CD4-positive, alpha-beta memory T cell (primary cell): ENCODE measurements at regions not wholly inside any gene's neighbourhood (a gene's known extent, or its start where the extent isn't known, plus 50 kb on each side); places are given as distances from the start of the nearest gene placed in this dataset.

Experiments
- CTCF ChIA-PET: fragments of 350-600 bp; sonication (Branson Sonifier 250); formaldehyde crosslinking; loops from one replicate; lab custom pipeline; 2021; ENCODE audit warnings: inconsistent platforms; ENCODE audit not compliant: partially characterized antibody; lab: Charles Lee
- POLR2A ChIA-PET: fragments of 350-600 bp; sonication (Branson Sonifier 250); formaldehyde crosslinking; loops from one replicate; lab custom pipeline; 2021; ENCODE audit not compliant: partially characterized antibody; lab: Charles Lee
- DNase-seq, 5 donors: peaks; one replicate each; pipeline versions ENCODE4 v3.0.0 to v3.0.0-alpha.2; 2020 to 2022; ENCODE audit warnings: mixed read lengths in 1 of 5
- H3K27ac ChIP-seq: one replicate; pipeline ENCODE4 v1.7.0; 2013; ENCODE audit warnings: low read depth, low read length
- H3K27me3 ChIP-seq: 2 replicates; pipeline ENCODE4 v1.7.0; 2013; ENCODE audit warnings: mild to moderate bottlenecking, low read length, moderate library complexity; ENCODE audit not compliant: insufficient read depth
- H3K36me3 ChIP-seq: 2 replicates; pipeline ENCODE4 v1.7.0; 2013; ENCODE audit warnings: mild to moderate bottlenecking, low read length, moderate library complexity; ENCODE audit not compliant: insufficient read depth
- H3K4me1 ChIP-seq: 2 replicates; pipeline ENCODE4 v1.7.0; 2013; ENCODE audit warnings: mild to moderate bottlenecking, low read length, moderate library complexity; ENCODE audit not compliant: insufficient read depth
- H3K4me3 ChIP-seq, 2 donors: one replicate each; pipeline ENCODE4 v1.7.0; 2013; ENCODE audit warnings: low read length in 2 of 2, mild to moderate bottlenecking in 1 of 2
- H3K9me3 ChIP-seq, 2 donors: one replicate each; pipeline ENCODE4 v1.7.0; 2013; ENCODE audit warnings: low read length in 2 of 2, control low read depth in 1 of 2; ENCODE audit not compliant: control insufficient read depth in 1 of 2
- H3K27ac Mint-ChIP-seq, 7 donors: one replicate each; pipeline ENCODE4 v1.8.0; 2020 to 2021; ENCODE audit warnings: mixed read lengths in 7 of 7, mild to moderate bottlenecking in 6 of 7, inconsistent platforms in 3 of 7, moderate library complexity in 3 of 7
- H3K27me3 Mint-ChIP-seq, 2 donors: one replicate each; pipeline ENCODE4 v1.8.0; 2020 to 2021; ENCODE audit warnings: mixed read lengths in 2 of 2
- H3K36me3 Mint-ChIP-seq, 2 donors: one replicate each; pipeline ENCODE4 v1.8.0; 2020 to 2021; ENCODE audit warnings: mixed read lengths in 2 of 2, inconsistent platforms in 1 of 2, mild to moderate bottlenecking in 1 of 2
- H3K4me1 Mint-ChIP-seq, 4 donors: one replicate each; pipeline ENCODE4 v1.8.0; 2020 to 2021; ENCODE audit warnings: mixed read lengths in 4 of 4, mild to moderate bottlenecking in 1 of 4
- H3K4me3 Mint-ChIP-seq, 8 donors: one replicate each; pipeline ENCODE4 v1.8.0; 2020 to 2021; ENCODE audit warnings: mixed read lengths in 8 of 8, mild to moderate bottlenecking in 7 of 8, moderate library complexity in 6 of 8, inconsistent platforms in 3 of 8
- H3K9me3 Mint-ChIP-seq, 8 donors: one replicate each; pipeline ENCODE4 v1.8.0; 2020 to 2021; ENCODE audit warnings: mixed read lengths in 8 of 8, mild to moderate bottlenecking in 5 of 8, inconsistent platforms in 3 of 8, moderate library complexity in 1 of 8
- intact Hi-C: fragments of 100-400 bp; cut with micrococcal nuclease; formaldehyde crosslinking; loops from one replicate; pipeline ENCODE4 v1.15.1; 2023

GRCh38 chr18:54020966-54021365 is 203.5 kb downstream of the MBD2 start:
- Mint-ChIP-seq H3K4me1 (peaks cover 0 to 5% (median 0%) of the 10 kb centered on the region in 4 donors), H3K27me3 (peaks cover 0 to 5% of the 10 kb centered on the region in 2 donors), H3K9me3 (no peaks in the 10 kb centered on the region), H3K4me3 (no peak overlapping the region), H3K36me3 (no peaks in the 10 kb centered on the region), H3K27ac (no peak overlapping the region)
- no peaks in the 10 kb centered on the region for H3K36me3 ChIP-seq
- H3K4me3 ChIP-seq: no peak overlapping the region
- ChIA-PET POLR2A (no interaction called here), CTCF (no interaction called here)
- no peaks in the 10 kb centered on the region for H3K27me3 ChIP-seq
- H3K9me3 ChIP-seq: no peaks in the 10 kb centered on the region
- no peaks in the 10 kb centered on the region for H3K4me1 ChIP-seq
- H3K27ac ChIP-seq: no peak overlapping the region
- no peak for DNase-seq
- intact Hi-C loops: no loop called here

- Histone ChIP-seq H3K27ac (no peak overlapping the region), H3K9me3 (no peaks in the 10 kb centered on the region), H3K36me3 (no peaks in the 10 kb centered on the region), H3K4me1 (no peaks in the 10 kb centered on the region), H3K27me3 (no peaks in the 10 kb centered on the region), H3K4me3 (no peak overlapping the region)
- Mint-ChIP-seq H3K4me3 (no peak overlapping the region), H3K27me3 (peaks cover 0 to 3% of the 10 kb centered on the region in 2 donors), H3K36me3 (no peaks in the 10 kb centered on the region), H3K27ac (no peak overlapping the region), H3K4me1 (peaks cover 0 to 5% (median 0%) of the 10 kb centered on the region in 4 donors), H3K9me3 (no peaks in the 10 kb centered on the region)
- ChIA-PET CTCF (no interaction called here), POLR2A (no interaction called here)
- intact Hi-C loops: no loop called here
- no peak for DNase-seq
These were observed 204.2 kb downstream of the MBD2 start for GRCh38 chr18:54020156-54020745.

GRCh38 chr18:54019641-54020040 is 204.8 kb downstream of the MBD2 start:
- Histone ChIP-seq H3K4me1 (no peaks in the 10 kb centered on the region), H3K27me3 (no peaks in the 10 kb centered on the region), H3K4me3 (no peak overlapping the region), H3K27ac (no peak overlapping the region), H3K9me3 (no peaks in the 10 kb centered on the region), H3K36me3 (no peaks in the 10 kb centered on the region)
- Mint-ChIP-seq H3K27me3 (peaks cover 0 to 3% of the 10 kb centered on the region in 2 donors), H3K9me3 (no peaks in the 10 kb centered on the region), H3K27ac (no peak overlapping the region), H3K4me3 (no peak overlapping the region), H3K36me3 (no peaks in the 10 kb centered on the region), H3K4me1 (peaks cover 0 to 5% (median 0%) of the 10 kb centered on the region in 4 donors)
- CTCF ChIA-PET: no interaction called here
- no peak for DNase-seq
- POLR2A ChIA-PET: no interaction called here
- intact Hi-C loops: no loop called here

GRCh38 chr18:54013452-54013851 is 211.0 kb downstream of the MBD2 start:
- no peaks in the 10 kb centered on the region for H3K36me3 Mint-ChIP-seq
- intact Hi-C loops: no loop called here
- Histone ChIP-seq H3K27me3 (no peaks in the 10 kb centered on the region), H3K4me1 (no peaks in the 10 kb centered on the region), H3K4me3 (no peak overlapping the region), H3K9me3 (no peaks in the 10 kb centered on the region), H3K27ac (no peak overlapping the region), H3K36me3 (no peaks in the 10 kb centered on the region)
- POLR2A ChIA-PET: no interaction called here
- H3K4me1 Mint-ChIP-seq: no peaks in the 10 kb centered on the region
- H3K27me3 Mint-ChIP-seq: peaks cover 0 to 3% of the 10 kb centered on the region in 2 donors
- no peak overlapping the region for H3K4me3 Mint-ChIP-seq
- CTCF ChIA-PET: no interaction called here
- peaks cover 0 to 2% (median 0%) of the 10 kb centered on the region in 8 donors for H3K9me3 Mint-ChIP-seq
- DNase-seq: no peak
- no peak overlapping the region for H3K27ac Mint-ChIP-seq

- H3K4me1 Mint-ChIP-seq: no peaks in the 10 kb centered on the region
- H3K27ac Mint-ChIP-seq: no peak overlapping the region
- Histone ChIP-seq H3K9me3 (no peaks in the 10 kb centered on the region), H3K4me3 (no peak overlapping the region), H3K27me3 (no peaks in the 10 kb centered on the region), H3K27ac (no peak overlapping the region), H3K36me3 (no peaks in the 10 kb centered on the region), H3K4me1 (no peaks in the 10 kb centered on the region)
- intact Hi-C loops: no loop called here
- H3K27me3 Mint-ChIP-seq: peaks cover 0 to 2% of the 10 kb centered on the region in 2 donors
- no peaks in the 10 kb centered on the region for H3K36me3 Mint-ChIP-seq
- CTCF ChIA-PET: no interaction called here
- POLR2A ChIA-PET: no interaction called here
- no peak for DNase-seq
- H3K9me3 Mint-ChIP-seq: peaks cover 0 to 6% (median 1%) of the 10 kb centered on the region in 8 donors
- H3K4me3 Mint-ChIP-seq: no peak overlapping the region
These were observed 219.6 kb downstream of the MBD2 start for GRCh38 chr18:54004828-54005227.

- Histone ChIP-seq H3K9me3 (no peaks in the 10 kb centered on the region), H3K4me3 (no peak overlapping the region), H3K27ac (no peak overlapping the region), H3K27me3 (no peaks in the 10 kb centered on the region), H3K4me1 (no peaks in the 10 kb centered on the region), H3K36me3 (no peaks in the 10 kb centered on the region)
- ChIA-PET CTCF (no interaction called here), POLR2A (no interaction called here)
- Mint-ChIP-seq H3K36me3 (no peaks in the 10 kb centered on the region), H3K4me3 (no peak overlapping the region), H3K27me3 (peaks cover 0 to 2% of the 10 kb centered on the region in 2 donors), H3K27ac (no peak overlapping the region), H3K4me1 (no peaks in the 10 kb centered on the region), H3K9me3 (peaks cover 0 to 7% (median under 1%) of the 10 kb centered on the region in 8 donors)
- intact Hi-C loops: no loop called here
- DNase-seq: no peak
These were observed 221.3 kb downstream of the MBD2 start for GRCh38 chr18:54003195-54003594.

GRCh38 chr18:53997064-53997463 is 227.4 kb downstream of the MBD2 start:
- Histone ChIP-seq H3K4me1 (no peaks in the 10 kb centered on the region), H3K9me3 (no peaks in the 10 kb centered on the region), H3K27ac (no peak overlapping the region), H3K36me3 (no peaks in the 10 kb centered on the region), H3K4me3 (no peak overlapping the region), H3K27me3 (no peaks in the 10 kb centered on the region)
- DNase-seq: no peak
- intact Hi-C loops: no loop called here
- Mint-ChIP-seq H3K27ac (no peak overlapping the region), H3K27me3 (peaks cover 0 to 1% of the 10 kb centered on the region in 2 donors), H3K4me1 (no peaks in the 10 kb centered on the region), H3K36me3 (no peaks in the 10 kb centered on the region), H3K4me3 (no peak overlapping the region), H3K9me3 (peaks cover 0 to 4% (median 0%) of the 10 kb centered on the region in 8 donors)
- CTCF ChIA-PET: no interaction called here
- POLR2A ChIA-PET: no interaction called here
